GM06990 (cell line): ENCODE measurements at regions not wholly inside any gene's neighbourhood (a gene's known extent, or its start where the extent isn't known, plus 50 kb on each side); places are given as distances from the start of the nearest gene placed in this dataset.

Source experiments
- DNase-seq: peaks from one replicate; pipeline ENCODE4 v3.0.0-alpha.2; 2011; ENCODE audit not compliant: insufficient read length; ENCODE audit errors: extremely low read depth
- H3K27me3 ChIP-seq: replicated peaks from 2 replicates; pipeline ENCODE4 v1.6.0; 2011; ENCODE audit warnings: low read length; ENCODE audit not compliant: control insufficient read depth, insufficient read depth
- H3K36me3 ChIP-seq: 2 replicates; pipeline ENCODE4 v1.5.1; 2011; ENCODE audit warnings: low read length; ENCODE audit not compliant: control insufficient read depth, insufficient read depth
- H3K4me3 ChIP-seq: replicated peaks from 2 replicates; pipeline ENCODE4 v1.5.1; 2011; ENCODE audit warnings: low read depth, mild to moderate bottlenecking, control low read depth, low read length
- CTCF ChIP-seq: IDR thresholded peaks from 2 replicates; pipeline ENCODE4 v1.5.1; 2011; ENCODE audit warnings: low read length, control low read depth, mild to moderate bottlenecking, inconsistent platforms; ENCODE audit not compliant: insufficient read depth, poor library complexity, severe bottlenecking

GRCh38 chr10:10207538-10207937, 810.1 kb upstream of the CELF2 start:
- no peak for DNase-seq
- no peak for TF ChIP-seq CTCF
- H3K4me3 ChIP-seq = no peak overlapping the region

GRCh38 chr10:10208196-10208595, 809.5 kb upstream of the CELF2 start:
- no peaks in the 10 kb centered on the region for H3K36me3 ChIP-seq
- no peak for DNase-seq
- TF ChIP-seq CTCF = no peak
- H3K27me3 ChIP-seq = no peaks in the 10 kb centered on the region
- no peak overlapping the region for H3K4me3 ChIP-seq

More at GRCh38 chr10:10207538-10207937, 810.1 kb upstream of the CELF2 start:
- Histone ChIP-seq H3K36me3 (no peaks in the 10 kb centered on the region), H3K27me3 (no peaks in the 10 kb centered on the region)

GRCh38 chr10:10209167-10209566, 808.5 kb upstream of the CELF2 start:
- H3K36me3 ChIP-seq = no peaks in the 10 kb centered on the region
- DNase-seq = peak; percentile 9
- H3K4me3 ChIP-seq = no peak overlapping the region
- no peaks in the 10 kb centered on the region for H3K27me3 ChIP-seq
- TF ChIP-seq CTCF = no peak

- no peaks in the 10 kb centered on the region for H3K27me3 ChIP-seq
- no peak overlapping the region for H3K4me3 ChIP-seq
- no peak for TF ChIP-seq CTCF
- no peaks in the 10 kb centered on the region for H3K36me3 ChIP-seq
- DNase-seq = no peak
These were observed 806.3 kb upstream of the CELF2 start for GRCh38 chr10:10211409-10211808.

- no peaks in the 10 kb centered on the region for H3K36me3 ChIP-seq
- TF ChIP-seq CTCF = no peak
These were observed 804.4 kb upstream of the CELF2 start for GRCh38 chr10:10213237-10213636.

GRCh38 chr10:10222304-10222841, 795.3 kb upstream of the CELF2 start:
- H3K4me3 ChIP-seq = no peak overlapping the region
- no peaks in the 10 kb centered on the region for H3K27me3 ChIP-seq
- H3K36me3 ChIP-seq = no peaks in the 10 kb centered on the region
- DNase-seq = no peak
- TF ChIP-seq CTCF = no peak

More at GRCh38 chr10:10213237-10213636, 804.4 kb upstream of the CELF2 start:
- Histone ChIP-seq H3K4me3 (no peak overlapping the region), H3K27me3 (no peaks in the 10 kb centered on the region)
- no peak for DNase-seq
